ENCODE measurements at regions not wholly inside any gene's neighbourhood (a gene's known extent, or its start where the extent isn't known, plus 50 kb on each side); places are given as distances from the start of the nearest gene placed in this dataset.

DNA sequence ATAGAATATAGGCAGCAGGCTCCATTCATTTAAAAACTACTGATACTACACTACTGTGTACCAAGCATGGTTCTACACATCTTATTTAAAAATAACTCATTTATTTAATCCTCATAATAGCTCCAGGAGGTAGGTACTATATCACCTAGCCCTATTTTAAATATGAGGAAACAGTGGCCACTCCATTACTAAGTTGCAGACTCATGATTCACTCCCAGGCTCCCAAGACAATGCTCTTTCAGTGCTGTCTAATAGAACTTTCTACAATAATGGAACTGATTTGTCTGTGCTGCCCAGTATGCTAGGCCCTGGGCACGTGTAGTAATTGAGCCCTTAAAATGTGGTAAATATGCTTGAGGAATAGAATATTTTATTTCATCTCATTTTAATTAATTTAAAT is 357.1 kb downstream of the LTN1 start:
- H3K36me3 ChIP-seq, result no peaks in the 10 kb centered on the region
- H3K27me3 ChIP-seq, result no peaks in the 10 kb centered on the region
- no peak overlapping the region for H3K27ac ChIP-seq
- DNase-seq (ENCODE audit: low spot score in 2 of 2), result no peak
- 95% methylated on average over 1 of the region's 1 CpG for WGBS
- no peaks in the 10 kb centered on the region for H3K9me3 ChIP-seq
- TF ChIP-seq POLR2AphosphoS5 (IDR thresholded peaks at IDR 0.05), result no peak
- TF ChIP-seq POLR2A (IDR thresholded peaks at IDR 0.05), result no peak
- no peak for TF ChIP-seq EP300 (IDR thresholded peaks at IDR 0.05)
- TF ChIP-seq, protein P1, sequence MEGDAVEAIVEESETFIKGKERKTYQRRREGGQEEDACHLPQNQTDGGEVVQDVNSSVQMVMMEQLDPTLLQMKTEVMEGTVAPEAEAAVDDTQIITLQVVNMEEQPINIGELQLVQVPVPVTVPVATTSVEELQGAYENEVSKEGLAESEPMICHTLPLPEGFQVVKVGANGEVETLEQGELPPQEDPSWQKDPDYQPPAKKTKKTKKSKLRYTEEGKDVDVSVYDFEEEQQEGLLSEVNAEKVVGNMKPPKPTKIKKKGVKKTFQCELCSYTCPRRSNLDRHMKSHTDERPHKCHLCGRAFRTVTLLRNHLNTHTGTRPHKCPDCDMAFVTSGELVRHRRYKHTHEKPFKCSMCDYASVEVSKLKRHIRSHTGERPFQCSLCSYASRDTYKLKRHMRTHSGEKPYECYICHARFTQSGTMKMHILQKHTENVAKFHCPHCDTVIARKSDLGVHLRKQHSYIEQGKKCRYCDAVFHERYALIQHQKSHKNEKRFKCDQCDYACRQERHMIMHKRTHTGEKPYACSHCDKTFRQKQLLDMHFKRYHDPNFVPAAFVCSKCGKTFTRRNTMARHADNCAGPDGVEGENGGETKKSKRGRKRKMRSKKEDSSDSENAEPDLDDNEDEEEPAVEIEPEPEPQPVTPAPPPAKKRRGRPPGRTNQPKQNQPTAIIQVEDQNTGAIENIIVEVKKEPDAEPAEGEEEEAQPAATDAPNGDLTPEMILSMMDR (IDR thresholded peaks at IDR 0.05), result no peak
- H3K4me1 ChIP-seq, result peaks cover 26% of the 10 kb centered on the region
- no peak overlapping the region for H3K4me3 ChIP-seq

DNA sequence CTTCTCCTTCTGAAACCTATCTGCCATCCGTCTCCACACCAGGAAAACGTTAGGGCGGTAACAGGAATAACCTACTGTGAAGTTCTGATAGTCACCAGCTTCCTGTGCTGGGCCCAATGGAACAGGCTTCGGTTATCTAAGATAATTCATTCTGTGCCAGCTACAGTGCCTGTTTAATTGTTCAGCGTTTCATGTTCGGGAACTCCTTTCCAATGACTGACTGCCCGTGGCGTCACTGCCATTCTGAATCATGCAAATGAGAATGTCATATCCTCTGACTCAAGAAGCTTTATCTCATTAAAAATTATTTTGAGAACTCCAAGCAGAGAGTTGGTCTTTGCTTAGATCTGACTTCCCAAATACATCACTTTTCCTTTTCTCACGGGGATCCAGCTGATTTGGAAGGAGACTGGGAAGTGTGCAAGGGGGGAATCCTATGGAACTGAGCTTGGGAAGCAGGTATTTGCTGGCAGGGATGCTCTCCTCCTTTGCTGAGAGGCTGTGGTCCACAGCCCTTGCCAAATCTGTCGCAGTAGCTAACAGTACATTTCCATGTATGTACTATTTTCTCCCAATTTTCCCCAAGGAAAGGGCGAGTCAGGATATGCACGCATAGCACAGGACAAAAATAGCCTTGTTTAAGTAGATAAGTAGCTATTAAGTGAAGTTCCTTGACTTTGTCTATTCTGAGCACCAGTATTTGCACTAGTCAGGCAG is 358.7 kb downstream of the LTN1 start:
- no peaks in the 10 kb centered on the region for H3K36me3 ChIP-seq
- H3K27me3 ChIP-seq, result no peaks in the 10 kb centered on the region
- TF ChIP-seq POLR2A (IDR thresholded peaks at IDR 0.05), result no peak
- TF ChIP-seq, protein P1 (IDR thresholded peaks at IDR 0.05), result no peak
- TF ChIP-seq EP300 (IDR thresholded peaks at IDR 0.05), result no peak
- TF ChIP-seq POLR2AphosphoS5 (IDR thresholded peaks at IDR 0.05), result peak in 2 of 3 donors; percentile 30 to 40
- WGBS, result 34% methylated on average over 12 of the region's 12 CpGs
- no peak for DNase-seq (ENCODE audit: low spot score in 2 of 2)
- no peak overlapping the region for H3K4me3 ChIP-seq
- peaks cover 26% of the 10 kb centered on the region for H3K4me1 ChIP-seq
- no peaks in the 10 kb centered on the region for H3K9me3 ChIP-seq
- peak overlapping the region; percentile 79 for H3K27ac ChIP-seq

DNA sequence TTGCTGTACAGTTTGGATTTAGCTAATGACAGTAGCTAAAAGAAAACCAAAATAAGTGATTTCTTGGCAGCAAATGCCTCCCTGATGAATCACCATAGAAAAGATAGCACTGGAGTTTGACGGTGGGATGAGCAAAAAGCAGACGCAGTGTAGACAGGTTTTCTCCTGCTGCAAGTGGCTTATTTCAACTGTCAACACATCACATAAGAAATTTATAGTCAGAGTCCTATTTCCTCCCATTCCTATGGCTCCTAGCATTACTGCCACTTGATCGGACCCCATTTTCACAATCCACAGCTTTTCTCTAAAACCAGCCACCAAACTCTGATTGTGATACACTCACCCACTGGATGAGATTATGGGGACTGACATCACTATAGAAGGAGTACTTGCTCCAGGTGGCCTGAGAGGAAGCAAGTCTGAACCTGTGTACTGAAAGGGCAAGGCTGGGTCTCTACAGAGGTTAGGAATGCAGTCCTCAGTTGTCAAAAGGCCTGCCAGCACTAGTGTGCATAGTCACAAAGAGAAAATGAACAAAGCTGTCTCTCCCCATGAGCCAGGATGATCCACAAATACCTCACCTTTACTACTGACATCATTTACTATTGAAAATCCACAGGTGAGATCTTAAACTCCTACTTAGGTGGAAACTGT is 359.8 kb downstream of the LTN1 start:
- Histone ChIP-seq H3K9me3 (no peaks in the 10 kb centered on the region), H3K36me3 (no peaks in the 10 kb centered on the region), H3K4me3 (no peak overlapping the region), H3K27me3 (no peaks in the 10 kb centered on the region), H3K4me1 (peaks cover 26% of the 10 kb centered on the region), H3K27ac (peak overlapping the region; percentile 79)
- WGBS, result 24% methylated on average over 3 of the region's 3 CpGs
- no peak for DNase-seq (ENCODE audit: low spot score in 2 of 2)
- TF ChIP-seq, protein P1 (IDR thresholded peaks at IDR 0.05), result no peak
- TF ChIP-seq EP300 (IDR thresholded peaks at IDR 0.05) (no peak), POLR2AphosphoS5 (IDR thresholded peaks at IDR 0.05) (no peak), POLR2A (IDR thresholded peaks at IDR 0.05) (no peak)

DNA sequence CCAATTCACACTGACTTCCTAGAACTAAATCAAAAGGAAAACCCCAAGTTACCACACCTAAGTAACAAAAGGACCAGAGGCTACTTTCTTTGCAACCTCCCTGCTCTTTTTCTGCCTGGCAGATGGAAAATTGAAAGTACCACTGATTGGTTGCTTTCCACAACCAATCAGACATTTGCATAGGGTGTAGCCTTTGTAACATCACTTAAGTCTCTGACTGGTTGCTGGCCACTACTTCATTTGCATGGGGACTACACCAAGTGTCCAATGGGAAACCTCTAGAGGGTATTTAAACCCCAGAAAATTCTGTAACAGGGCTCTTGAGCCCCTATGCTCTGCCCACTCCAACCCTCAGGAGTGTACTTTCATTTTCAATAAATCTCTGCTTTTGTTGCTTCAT is 365.0 kb downstream of the LTN1 start:
- no peak for DNase-seq (ENCODE audit: low spot score in 2 of 2)
- no peaks in the 10 kb centered on the region for H3K36me3 ChIP-seq
- TF ChIP-seq POLR2A (IDR thresholded peaks at IDR 0.05) (no peak), EP300 (IDR thresholded peaks at IDR 0.05) (no peak), POLR2AphosphoS5 (IDR thresholded peaks at IDR 0.05) (no peak)
- TF ChIP-seq, protein P1 (IDR thresholded peaks at IDR 0.05), result no peak
- no peak overlapping the region for H3K4me3 ChIP-seq
- peaks cover 7% of the 10 kb centered on the region for H3K4me1 ChIP-seq
- no peaks in the 10 kb centered on the region for H3K9me3 ChIP-seq
- no peaks in the 10 kb centered on the region for H3K27me3 ChIP-seq
- no peak overlapping the region for H3K27ac ChIP-seq

DNA sequence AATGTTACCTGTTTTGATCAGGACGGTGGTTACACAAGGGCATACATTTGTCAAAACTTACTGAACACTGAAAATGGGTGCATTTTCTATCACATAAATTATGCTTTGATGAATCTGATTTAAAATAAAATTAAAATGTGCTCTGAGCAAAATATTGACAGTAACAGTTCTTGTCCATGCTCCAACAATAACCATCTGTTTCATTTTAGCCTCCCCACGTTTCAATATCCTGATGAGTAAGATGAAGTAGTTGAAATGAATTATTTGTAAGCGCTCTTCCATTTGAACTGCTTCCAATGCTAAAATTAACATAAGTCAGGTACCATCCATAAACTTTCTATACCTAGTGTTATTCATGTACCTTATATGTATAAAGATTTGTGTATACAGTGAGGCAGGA is 365.4 kb downstream of the LTN1 start:
- WGBS, result 58% methylated on average over 3 of the region's 3 CpGs
- Histone ChIP-seq H3K27me3 (no peaks in the 10 kb centered on the region), H3K27ac (no peak overlapping the region), H3K4me3 (no peak overlapping the region), H3K4me1 (peaks cover 3% of the 10 kb centered on the region), H3K36me3 (no peaks in the 10 kb centered on the region), H3K9me3 (no peaks in the 10 kb centered on the region)
- DNase-seq (ENCODE audit: low spot score in 2 of 2), result no peak
- TF ChIP-seq POLR2A (IDR thresholded peaks at IDR 0.05), result no peak
- TF ChIP-seq POLR2AphosphoS5 (IDR thresholded peaks at IDR 0.05), result no peak
- TF ChIP-seq EP300 (IDR thresholded peaks at IDR 0.05), result no peak
- TF ChIP-seq, protein P1 (IDR thresholded peaks at IDR 0.05), result no peak

All from suprapubic skin (tissue), 4 donors.